ENCODE measurements at regions not wholly inside any gene's neighbourhood (a gene's known extent, or its start where the extent isn't known, plus 50 kb on each side); places are given as distances from the start of the nearest gene placed in this dataset.

DNA sequence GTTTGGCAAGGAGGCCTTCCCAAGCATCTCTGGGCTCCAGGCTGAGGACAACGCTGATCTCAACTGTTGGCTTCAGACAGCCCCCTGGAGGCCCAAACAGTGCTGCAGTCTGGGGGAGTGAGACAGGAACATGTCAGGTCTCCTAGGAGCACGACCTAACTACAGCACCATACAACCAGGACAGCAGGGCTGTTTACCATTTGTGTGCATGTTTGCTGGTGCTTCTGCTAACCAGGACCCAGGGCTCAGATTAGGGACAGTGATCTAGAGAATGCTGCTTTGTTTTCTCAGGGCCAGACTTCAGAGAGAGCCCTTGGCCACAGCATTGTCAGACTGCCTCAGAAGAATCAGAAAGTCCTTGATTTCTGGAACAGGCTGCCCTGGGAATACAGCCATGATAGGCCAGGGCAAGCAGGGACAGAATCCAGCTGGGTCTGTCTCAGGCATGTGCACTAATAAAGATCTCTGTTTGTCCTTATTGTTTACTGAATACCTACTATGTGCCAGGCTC, 126.5 kb downstream of the VPREB1 start:
- TF ChIP-seq POLR2A (IDR thresholded peaks at IDR 0.05) (no peak), CTCF (IDR thresholded peaks at IDR 0.05) (no peak)
- H3K4me1 ChIP-seq = no peaks in the 10 kb centered on the region
- intact Hi-C loops (cut with DNase I; ENCODE audit: low total_unique reads) = no loop called here
- no peaks in the 10 kb centered on the region for H3K27me3 ChIP-seq
- DNase-seq = no peak
- H3K4me3 ChIP-seq = no peak overlapping the region
- H3K9me3 ChIP-seq = no peaks in the 10 kb centered on the region
- no peaks in the 10 kb centered on the region for H3K36me3 ChIP-seq
- no peak overlapping the region for H3K27ac ChIP-seq

DNA sequence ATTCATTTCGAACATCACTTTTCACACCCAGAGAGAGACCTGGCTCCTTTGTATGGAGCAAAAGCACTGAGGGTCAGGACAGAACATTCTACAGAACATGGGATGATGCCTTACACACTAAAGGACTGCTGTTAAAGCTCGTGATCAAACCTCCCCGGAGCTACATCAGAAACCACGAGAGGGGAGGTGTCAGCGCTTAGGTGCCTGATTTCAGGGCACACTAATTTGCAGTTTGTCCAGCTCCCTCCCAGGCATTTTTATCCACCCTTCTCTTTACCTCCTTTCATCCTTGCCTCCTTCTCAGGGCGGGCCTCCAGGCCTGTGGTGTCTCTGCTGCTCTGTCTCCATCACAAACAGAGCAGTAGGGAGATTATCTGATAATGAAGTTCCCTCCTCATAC, 127.5 kb downstream of the VPREB1 start:
- DNase-seq = no peak
- intact Hi-C loops (cut with DNase I; ENCODE audit: low total_unique reads) = no loop called here
- H3K4me1 ChIP-seq = no peaks in the 10 kb centered on the region

DNA sequence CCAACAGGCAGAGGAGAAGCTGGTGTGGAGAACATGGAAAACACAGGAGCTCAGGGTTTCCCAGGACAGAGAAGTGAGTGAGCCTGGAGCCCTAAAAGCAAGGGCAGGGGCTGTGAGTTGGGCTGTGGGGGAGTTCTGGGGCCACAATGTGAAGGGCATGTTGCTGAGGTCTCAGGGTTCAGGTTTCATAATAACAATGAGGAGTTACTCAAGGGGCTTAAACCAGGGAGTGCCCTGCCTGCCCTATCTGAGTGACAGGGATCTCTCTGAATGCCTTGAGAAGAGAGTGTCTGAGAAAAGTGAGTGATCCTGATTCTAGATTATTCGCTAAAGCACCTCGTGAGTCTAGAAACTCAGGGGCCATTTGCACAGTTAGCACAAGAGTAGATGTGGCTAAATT, 129.6 kb downstream of the VPREB1 start:
- Histone ChIP-seq H3K27ac (no peak overlapping the region), H3K4me3 (no peak overlapping the region), H3K36me3 (no peaks in the 10 kb centered on the region), H3K27me3 (no peaks in the 10 kb centered on the region), H3K9me3 (no peaks in the 10 kb centered on the region), H3K4me1 (no peaks in the 10 kb centered on the region)
- TF ChIP-seq CTCF (IDR thresholded peaks at IDR 0.05) (no peak), POLR2A (IDR thresholded peaks at IDR 0.05) (no peak)
- DNase-seq = no peak
- intact Hi-C loops (cut with DNase I; ENCODE audit: low total_unique reads) = no loop called here

More for the DNA sequence above, 127.5 kb downstream of the VPREB1 start:
- Histone ChIP-seq H3K36me3 (no peaks in the 10 kb centered on the region), H3K27ac (no peak overlapping the region), H3K27me3 (no peaks in the 10 kb centered on the region), H3K9me3 (no peaks in the 10 kb centered on the region), H3K4me3 (no peak overlapping the region)
- TF ChIP-seq POLR2A (IDR thresholded peaks at IDR 0.05) (no peak), CTCF (IDR thresholded peaks at IDR 0.05) (no peak)

GRCh38 chr22:22374579-22374978, 130.0 kb downstream of the VPREB1 start:
- no peak for TF ChIP-seq CTCF (IDR thresholded peaks at IDR 0.05)
- TF ChIP-seq POLR2A (IDR thresholded peaks at IDR 0.05) = no peak
- Histone ChIP-seq H3K9me3 (no peaks in the 10 kb centered on the region), H3K27me3 (no peaks in the 10 kb centered on the region), H3K36me3 (no peaks in the 10 kb centered on the region), H3K4me1 (no peaks in the 10 kb centered on the region), H3K4me3 (no peak overlapping the region), H3K27ac (no peak overlapping the region)
- no peak for DNase-seq
- intact Hi-C loops (cut with DNase I; ENCODE audit: low total_unique reads) = no loop called here

DNA sequence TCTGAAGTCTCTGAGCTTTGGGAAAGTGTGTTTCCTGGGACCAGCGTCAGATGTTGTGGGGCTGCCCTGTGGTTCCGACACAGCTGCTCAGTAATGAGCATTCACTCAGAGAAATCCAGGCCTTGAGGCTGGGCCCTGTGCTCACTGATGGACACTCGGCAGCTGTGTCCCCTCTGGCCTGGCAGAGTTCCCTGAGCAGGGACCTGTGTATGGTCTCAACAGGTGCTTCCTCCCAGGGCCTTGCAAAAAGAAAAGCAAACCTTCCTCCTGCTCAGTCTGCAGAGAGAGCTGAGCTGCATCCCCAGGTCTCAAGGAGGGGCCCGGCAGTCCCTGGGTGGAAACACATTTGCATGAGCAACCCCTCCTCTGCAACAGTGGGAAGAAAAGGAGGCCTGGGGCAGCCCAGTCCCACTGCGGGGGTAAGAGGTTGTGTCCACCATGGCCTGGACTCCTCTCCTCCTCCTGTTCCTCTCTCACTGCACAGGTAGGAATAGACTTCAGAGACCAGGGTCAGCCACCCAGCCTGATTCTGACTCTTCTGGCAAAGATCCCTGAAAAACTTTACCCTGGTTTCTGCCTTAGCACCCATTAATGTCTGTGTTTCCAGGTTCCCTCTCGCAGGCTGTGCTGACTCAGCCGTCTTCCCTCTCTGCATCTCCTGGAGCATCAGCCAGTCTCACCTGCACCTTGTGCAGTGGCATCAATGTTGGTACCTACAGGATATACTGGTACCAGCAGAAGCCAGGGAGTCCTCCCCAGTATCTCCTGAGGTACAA, 131.2 kb downstream of the VPREB1 start:
- H3K9me3 ChIP-seq = no peaks in the 10 kb centered on the region
- no peaks in the 10 kb centered on the region for H3K4me1 ChIP-seq
- intact Hi-C loops (cut with DNase I; ENCODE audit: low total_unique reads) = no loop called here
- no peak overlapping the region for H3K4me3 ChIP-seq
- H3K36me3 ChIP-seq = no peaks in the 10 kb centered on the region
- H3K27me3 ChIP-seq = no peaks in the 10 kb centered on the region
- no peak overlapping the region for H3K27ac ChIP-seq
- no peak for TF ChIP-seq POLR2A (IDR thresholded peaks at IDR 0.05)
- no peak for TF ChIP-seq CTCF (IDR thresholded peaks at IDR 0.05)
- no peak for DNase-seq

Measured in uterus (tissue), 3 donors.